Islet precursor cell (in vitro differentiated cells): ENCODE measurements at regions not wholly inside any gene's neighbourhood (a gene's known extent, or its start where the extent isn't known, plus 50 kb on each side); places are given as distances from the start of the nearest gene placed in this dataset.
"Not testable (repeated sequence)": the region's sequence is repeated elsewhere in the genome, so short reads cannot be mapped to it uniquely, and the experiment has no call there.

Experiments
- DNase-seq: peaks from one replicate; pipeline ENCODE4 v3.0.0-alpha.2; 2018

DNA sequence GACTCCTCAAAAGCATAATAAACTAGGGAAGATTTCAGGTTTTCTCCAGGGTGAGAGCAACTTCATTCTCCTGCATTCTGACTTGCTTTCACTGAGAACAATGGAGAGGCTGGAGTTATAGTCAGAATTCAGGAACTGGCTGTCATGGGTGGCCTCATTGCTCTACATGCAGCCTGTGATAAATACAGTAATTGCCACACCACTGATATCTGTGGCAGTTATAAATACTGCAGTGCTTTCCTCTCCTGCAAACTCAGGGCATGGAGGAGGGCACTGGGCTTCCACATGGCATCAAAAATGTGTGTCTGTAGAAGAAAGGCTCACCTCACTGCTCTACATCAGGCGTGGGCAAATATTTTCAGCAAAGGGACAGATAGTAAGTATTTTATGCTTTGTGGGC lies 510.2 kb downstream of the ZNF516 start:
- no peak for DNase-seq

- DNase-seq, result no peak
Observed at GRCh38 chr18:75981102-75981501, 513.9 kb downstream of the ZNF516 start.

- no peak for DNase-seq
Observed at GRCh38 chr18:75977081-75977480, 518.0 kb downstream of the ZNF516 start.

DNA sequence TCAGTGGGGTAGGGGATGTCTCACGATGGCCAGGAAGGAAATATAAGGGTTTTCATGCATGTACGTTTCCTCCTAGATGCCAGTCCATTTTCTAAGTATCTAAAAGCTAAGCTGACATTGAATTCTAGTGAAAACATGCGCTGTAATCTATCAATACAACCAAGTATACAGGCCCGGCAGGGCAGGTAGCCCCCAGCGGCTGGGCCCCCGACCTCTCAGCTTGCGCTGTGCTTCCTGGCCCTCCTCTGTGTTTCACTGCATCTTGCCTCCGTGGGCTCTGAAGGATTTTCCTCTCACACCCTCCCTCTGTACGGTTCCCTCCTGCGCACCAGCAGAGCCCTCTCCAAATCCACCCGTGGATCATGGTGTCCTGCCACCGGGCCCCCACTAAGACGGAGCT lies 524.8 kb downstream of the ZNF516 start:
- no peak for DNase-seq

- no peak for DNase-seq
Observed at GRCh38 chr18:75966431-75966830, 528.6 kb downstream of the ZNF516 start.

- DNase-seq, result no peak
Observed at GRCh38 chr18:75962036-75962572, 532.9 kb downstream of the ZNF516 start.

DNA sequence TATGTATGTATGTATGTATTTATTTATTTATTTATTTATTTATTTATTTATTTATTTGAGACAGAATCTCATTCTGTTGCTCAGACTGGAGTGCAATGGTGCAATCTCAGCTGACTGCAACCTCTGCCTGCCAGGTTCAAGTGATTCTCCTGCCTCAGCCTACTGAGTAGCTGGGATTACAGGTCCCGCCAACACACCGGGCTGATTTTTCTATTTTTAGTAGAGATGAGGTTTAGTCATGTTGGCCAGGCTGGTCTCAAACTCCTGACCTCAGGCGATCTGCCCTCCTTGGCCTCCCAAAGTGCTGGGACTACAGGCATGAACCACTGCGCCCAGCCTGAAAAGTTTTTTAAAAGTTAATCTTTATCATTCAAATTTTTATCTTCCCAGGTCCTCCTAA lies 532.9 kb upstream of the SMIM21 start:
- not testable (repeated sequence) for DNase-seq

GRCh38 chr18:75959150-75959549 lies 531.6 kb upstream of the SMIM21 start:
- DNase-seq, result no peak

GRCh38 chr18:75958683-75959082 lies 531.2 kb upstream of the SMIM21 start:
- no peak for DNase-seq

- no peak for DNase-seq
Observed at GRCh38 chr18:75945265-75945933, 517.9 kb upstream of the SMIM21 start.

DNA sequence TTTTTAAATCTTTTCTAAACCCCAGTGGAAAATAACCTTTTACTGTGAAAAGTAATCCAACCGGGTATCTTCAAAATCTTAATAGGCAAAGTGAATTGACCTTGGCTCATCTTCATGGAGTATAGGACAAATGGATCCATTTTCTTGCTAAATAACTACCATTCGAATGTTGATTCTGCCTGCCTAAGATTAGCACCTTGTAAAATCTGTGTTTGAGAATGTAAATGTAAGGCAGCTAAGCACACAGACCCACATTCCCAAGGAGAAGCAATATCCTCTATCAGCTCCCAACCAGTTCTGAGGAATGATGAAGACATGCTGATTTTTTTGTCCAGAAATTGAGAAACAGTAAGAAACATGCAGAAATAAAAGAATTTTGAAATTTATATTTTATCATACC lies 509.8 kb upstream of the SMIM21 start:
- DNase-seq, result no peak

- DNase-seq, result no peak
Observed at GRCh38 chr18:75936862-75937261, 509.4 kb upstream of the SMIM21 start.

GRCh38 chr18:75931079-75931478 lies 503.6 kb upstream of the SMIM21 start:
- DNase-seq, result no peak

DNA sequence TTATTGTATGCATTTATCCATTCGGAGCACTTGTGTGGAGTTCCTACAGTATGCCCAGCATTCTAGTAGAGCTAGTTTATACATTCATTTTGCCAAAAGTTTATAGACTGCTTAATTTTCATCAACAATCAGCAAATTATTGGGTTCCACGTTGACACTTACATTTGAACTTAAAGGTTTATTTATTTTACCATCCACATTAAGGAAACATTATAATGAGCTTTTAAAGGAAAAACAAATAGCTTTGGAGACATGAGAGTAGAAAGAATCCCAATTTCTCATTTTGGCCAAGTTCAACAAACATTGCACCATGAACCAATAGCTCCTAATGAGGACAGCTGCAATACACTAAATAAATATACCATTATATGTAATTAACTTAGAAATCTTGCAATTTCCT lies 501.2 kb upstream of the SMIM21 start:
- no peak for DNase-seq

DNA sequence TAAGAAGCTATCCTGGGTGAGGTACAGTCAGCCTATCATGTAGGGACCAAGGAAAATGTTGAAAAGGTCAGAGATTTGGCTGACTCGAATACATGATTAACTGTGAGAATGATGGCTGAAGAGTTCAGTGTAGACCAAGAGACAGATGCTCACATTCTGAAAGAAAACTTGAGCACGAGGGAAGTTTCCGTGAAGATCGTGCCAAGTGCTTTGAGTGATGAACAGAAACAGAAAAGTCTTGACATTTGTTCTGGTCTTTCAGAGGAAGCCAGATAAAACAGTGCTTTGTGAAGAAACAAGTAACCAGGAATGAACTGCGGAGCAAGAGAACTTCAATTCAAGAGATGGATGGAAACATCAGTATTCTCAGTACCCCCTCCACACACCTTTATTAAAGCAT lies 500.3 kb upstream of the SMIM21 start:
- no peak for DNase-seq

GRCh38 chr18:75926811-75927210 lies 499.3 kb upstream of the SMIM21 start:
- DNase-seq, result no peak

DNA sequence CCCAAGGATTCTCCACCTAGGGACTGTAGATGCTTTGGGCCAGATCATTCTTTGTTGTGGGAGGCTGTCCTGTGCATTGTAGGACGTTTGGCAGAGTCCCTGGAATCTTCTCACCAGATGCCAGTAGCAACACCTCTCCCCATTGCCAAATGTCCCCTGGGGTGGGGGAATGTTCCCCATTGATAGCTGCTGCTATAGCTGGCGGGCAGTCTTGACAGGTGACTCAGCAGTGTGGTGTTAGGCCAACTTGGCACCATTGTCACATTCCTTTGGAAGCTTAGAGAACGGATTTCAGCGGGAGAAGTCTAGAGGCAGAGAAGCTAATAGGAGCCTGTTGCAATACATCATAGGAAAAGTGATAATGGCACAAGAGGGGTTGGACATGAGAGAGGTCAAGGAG lies 495.7 kb upstream of the SMIM21 start:
- no peak for DNase-seq

- no peak for DNase-seq
Observed at GRCh38 chr18:75916624-75916982, 489.1 kb upstream of the SMIM21 start.

GRCh38 chr18:75915941-75916623 lies 488.6 kb upstream of the SMIM21 start:
- DNase-seq, result peak; percentile 82

DNA sequence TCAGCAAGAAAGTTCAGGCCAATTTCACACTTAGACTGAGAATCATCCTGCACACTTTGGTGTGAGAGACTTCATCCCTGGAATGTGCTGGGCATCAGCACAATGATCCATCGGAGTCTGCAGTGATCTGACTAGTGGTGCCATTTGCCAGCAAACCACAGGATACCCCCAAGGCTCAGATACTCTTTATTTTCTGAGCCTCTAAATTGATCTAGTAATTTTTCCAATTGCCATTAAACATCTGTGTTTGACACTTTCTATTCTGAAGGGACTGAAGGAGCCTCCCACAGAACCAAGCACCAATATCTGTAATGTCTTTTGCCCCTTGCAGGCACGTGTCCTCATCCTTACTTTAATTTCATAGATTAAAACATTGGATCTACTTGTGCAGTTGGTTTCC lies 485.3 kb upstream of the SMIM21 start:
- DNase-seq, result no peak

DNA sequence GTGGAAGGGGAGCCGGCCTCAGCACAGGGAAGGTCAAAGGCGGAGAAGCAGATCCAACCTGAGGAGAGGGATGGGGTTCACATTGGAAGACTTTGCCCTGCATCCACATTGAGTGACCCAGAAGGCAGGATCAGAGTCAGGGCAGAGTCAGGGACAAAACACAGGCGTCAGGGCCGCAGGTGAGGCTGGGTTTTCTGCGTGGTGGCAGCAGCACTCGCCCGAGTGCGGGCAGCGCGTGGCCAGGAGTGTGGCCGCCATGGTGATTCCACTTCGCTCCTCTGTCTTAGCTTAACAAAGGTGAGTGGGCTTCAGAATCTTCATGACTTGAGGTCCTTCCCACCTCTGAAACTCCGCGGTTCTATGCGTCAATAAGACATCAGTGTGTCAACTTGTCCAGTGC lies 476.9 kb upstream of the SMIM21 start:
- DNase-seq, result no peak

- DNase-seq, result no peak
Observed at GRCh38 chr18:75898651-75899050, 471.1 kb upstream of the SMIM21 start.

DNA sequence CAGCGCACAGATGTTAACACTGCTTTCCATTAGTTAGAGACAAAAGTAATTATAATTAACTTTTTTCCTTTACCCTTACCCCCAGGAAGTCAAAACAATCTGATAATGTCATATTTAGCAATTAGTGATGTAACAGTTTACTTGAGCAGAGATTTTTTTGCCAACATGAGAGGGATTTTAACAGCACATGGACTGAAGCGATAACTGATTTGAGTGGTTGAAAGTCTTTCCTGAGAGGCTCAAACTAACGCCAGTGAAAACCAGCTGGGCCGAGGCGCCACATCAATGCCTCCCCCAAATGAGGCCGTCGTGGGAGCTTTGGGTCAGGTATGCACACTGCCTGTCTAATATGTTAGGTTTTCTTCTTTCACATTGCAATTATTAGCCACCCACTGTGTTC lies 469.9 kb upstream of the SMIM21 start:
- DNase-seq, result no peak

DNA sequence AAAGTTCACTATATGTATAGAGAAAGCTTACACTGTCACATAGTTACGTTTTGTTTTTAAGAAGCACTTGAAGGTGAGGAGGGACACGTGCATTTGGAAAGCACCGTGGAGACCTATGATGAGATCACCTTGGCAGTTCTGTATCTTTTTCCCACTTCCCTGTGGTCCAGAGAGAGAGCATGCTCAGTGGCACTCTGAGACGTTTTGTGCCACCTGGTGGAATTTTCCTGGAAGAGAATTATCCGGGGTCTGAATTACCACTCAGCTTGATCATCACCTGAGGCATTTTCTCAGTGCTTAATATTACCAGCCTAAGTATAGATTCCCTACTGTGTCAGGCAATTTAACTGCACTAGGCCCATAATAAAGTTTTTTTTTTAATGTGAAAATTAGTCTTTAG lies 469.4 kb upstream of the SMIM21 start:
- DNase-seq, result peak; percentile 65

DNA sequence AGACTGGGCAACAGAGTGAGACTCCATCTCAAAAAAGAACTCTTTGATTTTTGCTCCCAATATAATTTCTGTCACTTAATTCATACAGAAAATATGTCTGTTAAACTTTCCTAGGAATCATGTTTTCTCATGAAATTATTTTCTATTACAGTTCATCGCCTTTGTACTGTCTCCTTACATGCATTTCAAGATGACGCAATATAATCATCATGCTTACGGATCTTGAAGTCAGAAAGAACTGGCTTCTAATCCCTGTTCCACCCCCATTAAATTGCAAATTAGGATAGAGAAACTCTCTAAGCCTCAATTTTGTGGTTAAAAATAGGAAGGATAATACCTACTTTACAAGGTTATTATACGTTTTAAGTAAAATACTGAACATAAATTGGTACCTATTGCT lies 467.6 kb upstream of the SMIM21 start:
- DNase-seq, result no peak
